Activated CD8-positive, alpha-beta T cell treated with anti-CD3 and anti-CD28 coated beads for 36 hours (primary cell): ENCODE measurements at regions not wholly inside any gene's neighbourhood (a gene's known extent, or its start where the extent isn't known, plus 50 kb on each side); places are given as distances from the start of the nearest gene placed in this dataset.

Experiments used
- ATAC-seq: fragments of 200-7000 bp; cut with Tn5 transposase; one replicate; pipeline ENCODE4 v1.10.0; 2021; ENCODE audit warnings: mild to moderate bottlenecking, moderate library complexity
- CTCF ChIA-PET: fragments of 350-600 bp; sonication (Branson Sonifier 250); formaldehyde crosslinking; loops from one replicate; lab custom pipeline; 2021; ENCODE audit warnings: antibody characterized with exemption; lab: Charles Lee
- POLR2A ChIA-PET: fragments of 350-600 bp; sonication (Branson Sonifier 250); formaldehyde crosslinking; loops from one replicate; lab custom pipeline; 2021; ENCODE audit warnings: antibody characterized with exemption; lab: Charles Lee
- DNase-seq: peaks from one replicate; pipeline ENCODE4 v3.0.0-alpha.2; 2020
- H3K27ac Mint-ChIP-seq: one replicate; pipeline ENCODE4 v1.8.0; 2021; ENCODE audit warnings: mild to moderate bottlenecking, mixed read lengths
- H3K27me3 Mint-ChIP-seq: one replicate; pipeline ENCODE4 v1.8.0; 2021; ENCODE audit warnings: mixed read lengths
- H3K36me3 Mint-ChIP-seq: one replicate; pipeline ENCODE4 v1.8.0; 2021; ENCODE audit warnings: low read depth, mixed read lengths
- H3K4me1 Mint-ChIP-seq: one replicate; pipeline ENCODE4 v1.8.0; 2021; ENCODE audit warnings: low read depth, mixed read lengths
- H3K4me3 Mint-ChIP-seq: one replicate; pipeline ENCODE4 v1.8.0; 2021; ENCODE audit warnings: mild to moderate bottlenecking, moderate library complexity, mixed read lengths
- H3K9me3 Mint-ChIP-seq: one replicate; pipeline ENCODE4 v1.8.0; 2021; ENCODE audit warnings: mixed read lengths
- CTCF ChIP-seq: fragments of 200-600 bp; IDR thresholded peaks from one replicate; pipeline ENCODE4 v1.8.0; 2022; ENCODE audit warnings: antibody characterized with exemption, mild to moderate bottlenecking
- intact Hi-C: fragments of 100-400 bp; cut with micrococcal nuclease; formaldehyde crosslinking; loops from one replicate; pipeline ENCODE4 v1.10.0; 2022

- peaks cover 2% of the 10 kb centered on the region for H3K9me3 Mint-ChIP-seq
- ChIA-PET CTCF (no interaction called here), POLR2A (no interaction called here)
- H3K27ac Mint-ChIP-seq: no peak overlapping the region
- H3K27me3 Mint-ChIP-seq: no peaks in the 10 kb centered on the region
- no peak overlapping the region for H3K4me3 Mint-ChIP-seq
- ATAC-seq (no peak), DNase-seq (no peak)
- intact Hi-C loops: no loop called here
- no peaks in the 10 kb centered on the region for H3K36me3 Mint-ChIP-seq
- no peaks in the 10 kb centered on the region for H3K4me1 Mint-ChIP-seq
- no peak for TF ChIP-seq CTCF
Observed at GRCh38 chr11:23755076-23755475, 741.8 kb upstream of the LUZP2 start.

- DNase-seq: no peak
- H3K27me3 Mint-ChIP-seq: no peaks in the 10 kb centered on the region
- intact Hi-C loops: no loop called here
- no peak for ATAC-seq
- ChIA-PET CTCF (no interaction called here), POLR2A (no interaction called here)
- no peak for TF ChIP-seq CTCF
- H3K27ac Mint-ChIP-seq: no peak overlapping the region
- peaks cover 2% of the 10 kb centered on the region for H3K9me3 Mint-ChIP-seq
- H3K36me3 Mint-ChIP-seq: no peaks in the 10 kb centered on the region
- H3K4me1 Mint-ChIP-seq: no peaks in the 10 kb centered on the region
- H3K4me3 Mint-ChIP-seq: no peak overlapping the region
Observed at GRCh38 chr11:23755769-23756168, 741.1 kb upstream of the LUZP2 start.

- H3K9me3 Mint-ChIP-seq: peaks cover 3% of the 10 kb centered on the region
- no peak overlapping the region for H3K4me3 Mint-ChIP-seq
- ChIA-PET POLR2A (no interaction called here), CTCF (no interaction called here)
- H3K27me3 Mint-ChIP-seq: no peaks in the 10 kb centered on the region
- DNase-seq (no peak), ATAC-seq (no peak)
- no peak overlapping the region for H3K27ac Mint-ChIP-seq
- H3K36me3 Mint-ChIP-seq: no peaks in the 10 kb centered on the region
- no peak for TF ChIP-seq CTCF
- no peaks in the 10 kb centered on the region for H3K4me1 Mint-ChIP-seq
- intact Hi-C loops: no loop called here
Observed at GRCh38 chr11:23759489-23759888, 737.4 kb upstream of the LUZP2 start.

DNA sequence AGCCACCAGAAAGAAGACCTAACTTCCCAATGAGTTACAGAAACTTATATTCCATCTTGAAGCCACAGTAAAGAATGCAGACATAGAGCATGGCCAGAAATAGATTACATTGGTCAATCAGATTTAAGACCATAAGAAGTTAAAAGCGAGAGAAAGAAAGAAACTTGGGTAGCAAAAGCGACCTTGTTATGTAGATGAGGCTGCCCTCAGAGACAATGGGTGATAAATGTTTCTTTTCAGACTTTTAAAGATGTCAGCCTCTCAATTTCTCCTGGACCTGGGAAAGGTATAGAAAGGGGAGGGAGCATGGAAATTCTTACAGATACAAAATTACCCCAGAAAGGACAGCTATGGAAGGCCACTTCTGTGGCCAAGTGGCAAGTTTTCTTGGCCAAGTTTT is 732.6 kb upstream of the LUZP2 start:
- Mint-ChIP-seq H3K9me3 (peaks cover 7% of the 10 kb centered on the region), H3K27me3 (no peaks in the 10 kb centered on the region), H3K4me3 (no peak overlapping the region), H3K4me1 (no peaks in the 10 kb centered on the region), H3K36me3 (no peaks in the 10 kb centered on the region), H3K27ac (no peak overlapping the region)
- ATAC-seq (no peak), DNase-seq (no peak)
- POLR2A ChIA-PET: no interaction called here
- no peak for TF ChIP-seq CTCF
- CTCF ChIA-PET: no interaction called here
- intact Hi-C loops: no loop called here

- Mint-ChIP-seq H3K27me3 (no peaks in the 10 kb centered on the region), H3K4me1 (no peaks in the 10 kb centered on the region), H3K4me3 (no peak overlapping the region), H3K9me3 (peaks cover 7% of the 10 kb centered on the region), H3K27ac (no peak overlapping the region), H3K36me3 (no peaks in the 10 kb centered on the region)
- ATAC-seq (no peak), DNase-seq (no peak)
- TF ChIP-seq CTCF: no peak
- CTCF ChIA-PET: no interaction called here
- POLR2A ChIA-PET: no interaction called here
- intact Hi-C loops: no loop called here
Observed at GRCh38 chr11:23765682-23766252, 731.1 kb upstream of the LUZP2 start.
